Fibroblast of peridontal ligament (primary cell): ENCODE measurements at regions not wholly inside any gene's neighbourhood (a gene's known extent, or its start where the extent isn't known, plus 50 kb on each side); places are given as distances from the start of the nearest gene placed in this dataset.
"Not testable (repeated sequence)": the region's sequence is repeated elsewhere in the genome, so short reads cannot be mapped to it uniquely, and the experiment has no call there.

Source experiments
- DNase-seq: peaks from one replicate; pipeline ENCODE4 v3.0.0-alpha.2; 2010; ENCODE audit errors: extremely low read depth

DNA sequence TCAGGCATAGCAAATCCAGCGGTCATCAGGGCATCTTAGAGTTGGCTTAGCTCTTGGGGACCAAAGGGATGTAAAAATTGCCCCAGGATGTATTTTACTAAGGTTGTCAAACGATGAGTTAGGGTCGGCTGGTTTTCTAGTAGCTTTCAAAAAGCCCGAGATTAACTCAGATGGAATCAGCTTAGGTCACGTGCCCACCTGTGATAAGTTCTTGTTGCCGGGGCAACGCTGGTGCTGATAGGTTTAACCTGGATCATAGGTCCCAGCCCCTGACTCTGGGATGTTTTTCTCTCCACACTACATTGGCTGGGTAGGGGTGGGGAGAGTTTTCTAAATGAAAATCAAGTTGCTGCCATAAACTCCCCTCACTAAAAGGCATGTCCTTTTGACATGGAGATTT, 257.3 kb upstream of the SULF2 start:
- DNase-seq: no peak

GRCh38 chr20:48041078-48041780, 255.9 kb upstream of the SULF2 start:
- DNase-seq: no peak

DNA sequence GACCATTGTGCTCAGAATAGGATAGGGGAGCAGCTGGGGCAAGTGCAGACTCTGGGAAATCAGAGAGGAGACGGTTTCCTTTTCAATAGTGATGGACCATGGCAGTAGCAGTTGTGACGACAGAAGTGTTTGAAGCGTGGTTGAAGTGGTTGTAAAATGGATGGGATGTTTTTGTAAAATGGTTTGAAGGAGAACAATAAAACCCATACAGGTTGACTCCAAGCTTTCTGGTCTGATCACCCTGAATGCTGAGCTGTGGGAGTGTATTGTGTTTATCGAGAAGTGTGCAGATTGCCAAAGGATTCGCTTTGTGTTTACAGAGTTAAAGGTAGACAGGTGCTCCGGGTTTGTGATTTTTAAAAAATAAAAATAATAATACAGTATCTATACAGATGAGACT, 255.2 kb upstream of the SULF2 start:
- no peak for DNase-seq

DNA sequence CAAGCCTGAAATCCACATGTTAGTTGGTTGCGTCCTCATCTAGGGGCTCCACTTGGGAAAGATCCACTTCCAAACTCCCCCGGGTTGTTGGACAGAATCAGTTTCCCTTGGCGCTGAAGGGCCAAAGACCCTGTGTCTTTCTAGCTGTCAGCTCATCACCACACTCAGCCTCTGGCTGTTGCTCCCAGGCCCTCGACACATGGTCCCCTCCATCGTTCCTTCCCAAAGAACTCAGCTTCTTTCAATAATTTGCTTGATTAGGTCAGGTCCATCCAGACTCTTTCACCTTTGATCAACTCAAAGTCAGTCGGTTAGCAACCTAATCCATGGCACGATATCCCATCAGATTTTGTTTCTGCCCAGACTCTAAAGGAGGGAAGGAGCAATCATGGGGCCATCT, 254.8 kb upstream of the SULF2 start:
- no peak for DNase-seq

DNA sequence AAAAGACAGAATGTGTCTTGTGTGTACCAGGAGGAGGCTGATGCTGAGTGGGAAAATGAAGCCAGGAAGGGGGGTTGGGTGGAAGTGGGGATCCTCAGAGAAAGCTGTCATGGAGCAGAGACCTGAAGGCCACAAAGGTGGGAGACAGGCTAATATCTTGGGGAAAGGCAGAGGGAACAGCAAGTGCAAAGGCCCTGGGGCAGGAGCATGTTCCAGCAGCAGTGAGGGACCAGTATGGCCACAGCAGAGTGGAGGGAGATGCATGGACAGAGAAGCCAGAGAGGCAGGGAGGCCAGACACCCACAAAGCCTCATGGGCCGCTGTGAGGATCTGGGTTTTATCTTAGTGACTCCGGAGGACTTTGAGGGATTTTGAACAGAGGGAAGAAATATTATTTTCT, 254.2 kb upstream of the SULF2 start:
- no peak for DNase-seq

GRCh38 chr20:48038713-48039112, 253.4 kb upstream of the SULF2 start:
- DNase-seq: no peak

- DNase-seq: not testable (repeated sequence)
Measured at GRCh38 chr20:48037798-48038197, 252.5 kb upstream of the SULF2 start.

- DNase-seq: no peak
Measured at GRCh38 chr20:48035961-48036731, 250.9 kb upstream of the SULF2 start.

- DNase-seq: no peak
Measured at GRCh38 chr20:48034751-48035150, 249.5 kb upstream of the SULF2 start.

- DNase-seq: not testable (repeated sequence)
Measured at GRCh38 chr20:48033005-48033404, 247.7 kb upstream of the SULF2 start.

DNA sequence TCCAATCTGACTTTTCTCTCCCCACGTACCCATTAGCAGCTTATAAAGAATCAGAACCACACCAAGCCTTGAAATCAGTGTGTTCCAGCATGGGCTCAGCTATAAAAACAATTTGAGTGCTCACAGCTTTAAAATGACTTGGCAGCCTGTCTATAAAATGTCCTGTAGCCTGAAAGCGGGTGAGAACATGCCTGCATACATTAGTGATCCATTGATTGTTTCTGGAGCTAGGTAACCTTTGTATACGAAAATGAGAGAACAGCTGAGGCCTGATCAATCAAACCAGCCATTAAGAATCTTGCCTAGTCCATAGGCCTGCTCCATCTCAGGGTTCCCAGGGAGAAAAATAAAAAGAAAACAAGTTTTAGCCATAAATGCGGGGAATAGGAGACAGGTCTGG, 245.8 kb upstream of the SULF2 start:
- no peak for DNase-seq

DNA sequence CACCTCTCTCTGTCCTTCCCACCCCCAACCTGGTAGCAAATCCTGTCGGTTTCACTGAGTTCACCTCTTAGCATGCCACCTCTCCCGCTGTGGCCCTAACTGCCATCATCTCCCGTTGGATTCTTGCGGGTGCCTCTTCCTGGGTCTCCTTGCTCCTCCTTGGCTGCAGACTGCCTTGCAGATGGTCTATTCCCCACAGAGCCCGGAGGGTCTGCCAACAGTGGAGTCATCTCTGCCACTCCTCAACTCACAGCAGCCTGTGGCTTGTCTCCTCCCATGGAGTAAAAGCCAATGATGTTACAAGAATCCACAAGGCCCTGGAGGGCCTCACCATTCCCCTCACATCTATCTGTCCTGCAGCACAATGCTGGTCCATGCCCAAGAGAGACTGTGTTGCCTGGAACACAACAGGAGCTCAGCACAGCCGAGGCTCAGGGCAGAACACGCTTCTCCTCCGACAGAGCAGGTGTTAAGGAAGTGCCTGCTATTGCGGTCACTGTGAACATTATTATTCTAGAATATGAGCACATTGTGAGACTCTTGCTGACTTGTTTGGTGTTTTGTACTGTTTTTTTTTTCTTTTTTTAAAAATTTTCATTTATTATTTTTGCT, 241.8 kb upstream of the SULF2 start:
- DNase-seq: no peak

DNA sequence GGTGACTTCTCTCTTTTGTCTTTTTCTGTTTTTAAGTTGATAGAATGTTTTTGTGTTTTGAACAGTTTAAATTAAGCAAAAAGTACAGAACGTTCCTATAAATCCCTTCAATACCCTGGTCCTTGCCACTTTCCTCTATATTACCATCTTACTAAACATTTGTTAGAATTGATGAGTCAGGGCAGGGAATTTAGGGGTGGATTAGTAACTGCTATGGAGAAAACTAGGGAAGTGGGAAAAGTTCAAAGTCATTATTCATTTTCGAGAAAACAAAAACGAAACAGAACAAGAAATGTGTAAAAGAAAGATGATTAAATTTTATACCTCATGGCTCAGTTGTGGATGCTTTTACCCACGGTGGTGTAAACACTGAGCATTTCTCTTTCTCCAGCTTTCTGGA, 240.4 kb upstream of the SULF2 start:
- peak; percentile 69 for DNase-seq

DNA sequence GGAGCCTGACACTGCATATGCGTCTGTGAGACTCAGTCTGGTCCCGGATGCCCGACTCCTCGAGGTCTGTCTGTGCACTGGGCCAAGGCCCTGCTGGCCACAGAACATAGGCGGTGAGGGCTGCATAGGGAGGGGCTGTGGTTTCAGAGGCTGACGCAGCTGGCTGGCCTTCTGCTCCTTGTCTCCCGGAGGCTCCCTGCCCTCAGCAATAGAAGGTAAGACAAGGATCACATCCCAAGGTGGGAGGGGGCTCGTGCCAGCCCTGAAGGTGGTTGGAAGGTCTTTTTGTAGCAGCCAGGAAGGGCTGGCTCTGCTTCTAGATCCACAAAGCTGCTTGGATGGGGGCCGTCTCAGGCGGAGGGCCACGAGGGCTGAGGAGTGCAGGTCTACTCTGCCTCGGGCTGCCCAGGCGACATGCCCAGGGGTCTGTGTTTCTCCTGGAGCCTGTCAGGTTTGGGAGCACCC, 239.8 kb upstream of the SULF2 start:
- DNase-seq: peak; percentile 87

GRCh38 chr20:48024539-48024938, 239.3 kb upstream of the SULF2 start:
- DNase-seq: no peak

DNA sequence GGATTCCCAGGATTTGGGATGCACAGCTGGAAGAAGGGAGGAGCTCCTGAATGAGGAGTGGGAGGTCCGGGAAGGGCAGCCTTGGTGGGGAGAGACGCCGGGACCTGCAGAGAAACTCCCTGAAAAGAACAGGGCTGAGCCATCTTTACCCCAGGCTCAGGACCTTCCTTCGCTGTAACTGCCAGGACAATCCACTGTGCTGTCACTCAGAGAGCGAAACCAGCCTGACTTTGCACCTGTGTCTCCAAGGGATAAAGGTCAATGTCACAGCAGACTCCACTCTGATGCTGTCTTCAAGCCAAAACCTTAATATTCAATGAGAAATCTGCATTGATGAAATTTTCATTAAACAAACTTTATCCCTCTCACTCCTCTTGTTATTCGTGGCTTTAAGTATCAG, 235.4 kb upstream of the SULF2 start:
- DNase-seq: not testable (repeated sequence)

GRCh38 chr20:48019940-48020339, 234.7 kb upstream of the SULF2 start:
- no peak for DNase-seq

GRCh38 chr20:48019496-48019895, 234.2 kb upstream of the SULF2 start:
- no peak for DNase-seq

- peak; percentile 59 for DNase-seq
Measured at GRCh38 chr20:48018851-48019250, 233.6 kb upstream of the SULF2 start.

- DNase-seq: no peak
Measured at GRCh38 chr20:48017992-48018391, 232.7 kb upstream of the SULF2 start.

- peak; percentile 50 for DNase-seq
Measured at GRCh38 chr20:48017509-48017908, 232.2 kb upstream of the SULF2 start.

GRCh38 chr20:48015943-48016723, 230.9 kb upstream of the SULF2 start:
- peak; percentile 99 for DNase-seq
